HG03520 (cell line): ENCODE measurements at regions not wholly inside any gene's neighbourhood (a gene's known extent, or its start where the extent isn't known, plus 50 kb on each side); places are given as distances from the start of the nearest gene placed in this dataset.

Source experiments
- ATAC-seq: cut with Tn5 transposase; IDR thresholded peaks from one replicate; pipeline ENCODE4 v1.9.1; 2021; ENCODE audit warnings: mild to moderate bottlenecking, moderate library complexity; ENCODE audit not compliant: unreplicated experiment

DNA sequence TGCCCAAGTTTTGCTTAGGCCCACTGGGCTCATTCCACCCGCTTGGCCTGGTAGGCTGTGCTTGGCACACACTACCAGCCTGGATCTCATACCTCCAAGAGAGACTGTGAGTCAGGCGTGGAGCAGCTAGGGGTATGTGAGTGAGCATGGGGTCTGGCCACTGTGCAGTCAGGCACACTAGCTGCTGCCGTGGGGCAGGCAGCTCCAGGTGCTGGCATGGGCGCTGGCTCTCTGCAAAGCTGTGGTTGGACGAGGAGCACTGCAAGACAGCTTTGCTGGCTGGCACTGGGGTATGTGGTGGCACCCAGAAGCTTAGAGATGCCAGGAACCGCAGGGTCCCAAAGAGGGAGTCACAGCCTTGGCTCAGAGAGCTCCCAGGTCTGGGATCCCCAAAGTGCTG lies 377.8 kb downstream of the KCTD8 start:
- ATAC-seq: no peak

GRCh38 chr4:44071959-44072955 lies 376.4 kb downstream of the KCTD8 start:
- ATAC-seq: no peak

- no peak for ATAC-seq
Measured at GRCh38 chr4:44086753-44087152, 361.9 kb downstream of the KCTD8 start.

DNA sequence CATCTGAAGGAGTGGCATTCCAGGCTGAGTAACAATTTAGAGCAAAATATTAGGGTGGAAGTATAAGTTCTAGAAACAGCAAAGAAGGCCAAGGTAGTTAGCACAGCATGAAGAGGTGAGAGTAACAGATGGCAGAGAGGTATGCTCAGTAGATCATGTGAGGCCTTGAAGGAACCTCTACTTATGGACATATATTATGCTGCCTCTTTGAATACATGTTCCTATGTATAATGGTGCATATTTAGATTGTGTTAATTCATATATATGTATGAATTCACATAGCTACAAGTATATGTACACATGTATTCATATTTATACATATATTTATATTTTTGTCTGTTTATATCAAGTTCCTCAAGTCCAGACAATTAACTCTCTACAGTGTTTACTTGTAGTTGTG lies 355.2 kb downstream of the KCTD8 start:
- no peak for ATAC-seq

GRCh38 chr4:44098973-44099372 lies 349.6 kb downstream of the KCTD8 start:
- no peak for ATAC-seq

DNA sequence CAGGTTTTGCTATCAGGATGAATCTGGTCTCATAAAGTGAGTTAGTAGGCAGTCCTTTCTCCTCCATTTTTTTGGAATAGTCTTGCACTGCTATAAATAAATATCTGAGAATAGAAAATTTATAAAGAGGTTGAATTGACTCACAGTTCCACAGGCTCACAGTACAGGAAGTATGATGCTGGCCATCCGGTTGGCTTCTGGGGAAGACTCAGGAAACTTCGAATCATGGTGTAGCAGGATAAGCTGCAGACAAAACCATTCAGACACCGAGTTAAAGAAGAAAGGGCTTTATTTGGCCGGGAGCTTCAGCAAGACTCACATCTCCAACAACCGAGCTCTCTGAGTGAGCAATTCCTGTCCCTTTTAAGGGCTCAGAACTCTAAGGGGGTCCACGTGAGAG lies 348.2 kb downstream of the KCTD8 start:
- no peak for ATAC-seq

DNA sequence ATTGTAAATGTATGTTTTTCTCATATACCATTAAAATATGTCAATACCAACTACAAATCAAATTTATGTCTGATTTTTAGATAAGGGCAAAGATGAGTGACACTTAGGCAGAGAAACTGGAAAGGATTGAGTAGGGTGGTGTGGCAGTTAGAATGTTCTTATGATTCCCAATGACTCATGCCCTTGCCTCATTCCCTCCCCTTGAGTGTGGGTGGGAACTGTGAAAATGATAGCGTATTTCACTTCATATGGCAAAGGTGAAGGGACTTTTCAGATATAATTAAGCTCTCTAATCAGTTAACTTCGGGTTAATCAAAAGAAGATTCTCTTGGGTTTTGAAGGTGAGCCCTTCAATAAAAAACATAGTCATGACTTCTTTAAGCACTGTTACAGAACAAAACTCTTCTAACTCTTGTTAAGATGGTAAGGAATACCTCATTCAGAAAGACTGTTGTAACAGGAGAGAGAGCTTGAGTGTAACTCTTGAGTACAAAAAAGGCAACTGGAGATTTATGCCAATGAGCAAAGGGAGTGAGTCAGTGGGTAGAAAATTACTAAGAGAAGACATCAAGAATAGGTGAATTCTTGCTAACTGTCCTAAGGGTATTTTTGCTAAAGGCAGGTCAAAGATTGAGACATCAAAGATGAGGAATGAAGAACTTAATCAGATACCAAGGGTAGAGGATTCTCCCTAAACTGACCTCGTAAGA lies 329.5 kb downstream of the KCTD8 start:
- no peak for ATAC-seq

- ATAC-seq: no peak
Measured at GRCh38 chr4:44120646-44121045, 328.0 kb downstream of the KCTD8 start.

DNA sequence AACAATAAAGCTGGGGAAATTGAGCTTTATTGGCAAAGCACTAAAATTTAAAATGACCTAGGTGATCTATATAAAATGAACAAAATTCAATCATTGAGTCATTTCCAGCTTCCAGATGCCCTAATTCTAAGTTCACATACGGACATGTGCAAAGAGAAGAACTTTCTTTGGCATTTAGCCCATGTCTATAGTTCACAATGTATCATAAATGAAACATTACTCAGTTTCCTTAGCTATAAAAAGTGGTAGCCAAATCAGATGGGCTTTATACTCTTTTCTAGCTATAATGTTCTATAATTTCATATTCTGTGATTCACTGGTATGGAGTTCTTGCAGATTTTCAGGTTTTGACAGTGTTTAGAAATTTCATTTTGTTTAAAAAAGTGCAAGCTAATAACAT lies 327.4 kb downstream of the KCTD8 start:
- ATAC-seq: no peak
